ENCODE measurements at regions not wholly inside any gene's neighbourhood (a gene's known extent, or its start where the extent isn't known, plus 50 kb on each side); places are given as distances from the start of the nearest gene placed in this dataset.

DNA sequence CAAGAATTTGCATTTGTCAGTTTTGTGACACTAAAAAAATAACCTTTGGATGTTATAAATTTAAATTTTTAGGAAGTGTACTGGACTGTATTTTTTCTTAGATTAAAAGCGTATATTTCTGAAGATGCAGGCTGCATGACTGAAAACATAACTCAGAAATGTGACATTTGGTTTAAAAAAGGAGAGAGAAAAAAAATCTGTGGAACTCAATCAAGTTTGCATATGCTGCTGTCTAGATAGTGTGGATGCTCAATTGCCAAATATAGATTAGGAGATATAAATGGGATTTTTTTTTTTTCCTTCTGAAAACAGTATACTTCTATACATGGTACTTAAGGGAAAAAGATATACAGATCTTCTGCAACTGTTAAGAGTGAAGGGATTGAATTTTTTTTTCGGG, 402.3 kb downstream of the TAF11L14 start:
- TF ChIP-seq CTCF (IDR thresholded peaks at IDR 0.05) = no peak
- no peak overlapping the region for H3K4me3 ChIP-seq
- no peaks in the 10 kb centered on the region for H3K4me1 ChIP-seq (ENCODE audit: control insufficient read depth in 1 of 2, low read depth in 2 of 2)
- H3K36me3 ChIP-seq = no peaks in the 10 kb centered on the region
- ATAC-seq (ENCODE audit: insufficient number of reproducible peaks, low FRiP score, low read depth) (no peak), DNase-seq (ENCODE audit: low spot score) (no peak)
- H3K27me3 ChIP-seq (replicated peaks; ENCODE audit: insufficient read depth) = no peaks in the 10 kb centered on the region
- H3K9me3 ChIP-seq = no peaks in the 10 kb centered on the region
- H3K27ac ChIP-seq = no peak overlapping the region

GRCh38 chr5:18037718-18038117, 403.5 kb downstream of the TAF11L14 start:
- TF ChIP-seq CTCF (IDR thresholded peaks at IDR 0.05) = no peak
- no peaks in the 10 kb centered on the region for H3K4me1 ChIP-seq (ENCODE audit: control insufficient read depth in 1 of 2, low read depth in 2 of 2)

GRCh38 chr5:18043344-18043743, 409.1 kb downstream of the TAF11L14 start:
- H3K4me3 ChIP-seq = no peak overlapping the region

More at GRCh38 chr5:18037718-18038117, 403.5 kb downstream of the TAF11L14 start:
- H3K4me3 ChIP-seq = no peak overlapping the region
- H3K27me3 ChIP-seq (replicated peaks; ENCODE audit: insufficient read depth) = no peaks in the 10 kb centered on the region
- H3K36me3 ChIP-seq = no peaks in the 10 kb centered on the region
- no peak for DNase-seq (ENCODE audit: low spot score)
- no peaks in the 10 kb centered on the region for H3K9me3 ChIP-seq
- no peak overlapping the region for H3K27ac ChIP-seq
- no peak for ATAC-seq (ENCODE audit: insufficient number of reproducible peaks, low FRiP score, low read depth)

GRCh38 chr5:18048449-18048848, 414.2 kb downstream of the TAF11L14 start:
- no peaks in the 10 kb centered on the region for H3K4me1 ChIP-seq (ENCODE audit: control insufficient read depth in 1 of 2, low read depth in 2 of 2)
- H3K27ac ChIP-seq = no peak overlapping the region
- ATAC-seq (ENCODE audit: insufficient number of reproducible peaks, low FRiP score, low read depth) = no peak
- H3K36me3 ChIP-seq = no peaks in the 10 kb centered on the region
- no peak for DNase-seq (ENCODE audit: low spot score)
- no peaks in the 10 kb centered on the region for H3K9me3 ChIP-seq
- TF ChIP-seq CTCF (IDR thresholded peaks at IDR 0.05) = no peak
- no peaks in the 10 kb centered on the region for H3K27me3 ChIP-seq (replicated peaks; ENCODE audit: insufficient read depth)
- no peak overlapping the region for H3K4me3 ChIP-seq

More at GRCh38 chr5:18043344-18043743, 409.1 kb downstream of the TAF11L14 start:
- DNase-seq (ENCODE audit: low spot score) (no peak), ATAC-seq (ENCODE audit: insufficient number of reproducible peaks, low FRiP score, low read depth) (no peak)
- no peaks in the 10 kb centered on the region for H3K9me3 ChIP-seq
- H3K27ac ChIP-seq = no peak overlapping the region
- H3K27me3 ChIP-seq (replicated peaks; ENCODE audit: insufficient read depth) = no peaks in the 10 kb centered on the region
- no peak for TF ChIP-seq CTCF (IDR thresholded peaks at IDR 0.05)
- H3K4me1 ChIP-seq (ENCODE audit: control insufficient read depth in 1 of 2, low read depth in 2 of 2) = no peaks in the 10 kb centered on the region
- no peaks in the 10 kb centered on the region for H3K36me3 ChIP-seq

DNA sequence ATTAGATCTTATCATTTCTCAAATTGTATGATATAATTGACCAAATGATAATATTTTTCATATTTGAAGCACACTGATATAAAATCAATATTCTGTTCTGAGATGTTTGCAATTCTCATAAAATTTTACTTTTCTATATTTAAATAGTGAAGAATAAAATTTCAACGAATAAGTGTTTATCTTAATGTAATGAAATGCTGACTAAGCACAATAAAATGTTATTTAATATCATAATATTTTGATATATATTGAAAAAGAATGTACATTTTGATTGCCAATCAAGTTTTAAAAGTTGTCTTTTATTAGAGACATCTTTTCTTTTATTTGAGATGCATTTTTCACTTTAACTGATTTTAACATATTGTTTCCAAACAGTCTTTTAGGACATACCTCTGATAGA, 416.1 kb downstream of the TAF11L14 start:
- DNase-seq (ENCODE audit: low spot score) (no peak), ATAC-seq (ENCODE audit: insufficient number of reproducible peaks, low FRiP score, low read depth) (no peak)
- Histone ChIP-seq H3K27me3 (replicated peaks; ENCODE audit: insufficient read depth) (no peaks in the 10 kb centered on the region), H3K9me3 (no peaks in the 10 kb centered on the region), H3K36me3 (no peaks in the 10 kb centered on the region), H3K27ac (no peak overlapping the region), H3K4me1 (ENCODE audit: control insufficient read depth in 1 of 2, low read depth in 2 of 2) (no peaks in the 10 kb centered on the region), H3K4me3 (no peak overlapping the region)
- no peak for TF ChIP-seq CTCF (IDR thresholded peaks at IDR 0.05)
